ENCODE measurements at regions not wholly inside any gene's neighbourhood (a gene's known extent, or its start where the extent isn't known, plus 50 kb on each side); places are given as distances from the start of the nearest gene placed in this dataset.

DNA sequence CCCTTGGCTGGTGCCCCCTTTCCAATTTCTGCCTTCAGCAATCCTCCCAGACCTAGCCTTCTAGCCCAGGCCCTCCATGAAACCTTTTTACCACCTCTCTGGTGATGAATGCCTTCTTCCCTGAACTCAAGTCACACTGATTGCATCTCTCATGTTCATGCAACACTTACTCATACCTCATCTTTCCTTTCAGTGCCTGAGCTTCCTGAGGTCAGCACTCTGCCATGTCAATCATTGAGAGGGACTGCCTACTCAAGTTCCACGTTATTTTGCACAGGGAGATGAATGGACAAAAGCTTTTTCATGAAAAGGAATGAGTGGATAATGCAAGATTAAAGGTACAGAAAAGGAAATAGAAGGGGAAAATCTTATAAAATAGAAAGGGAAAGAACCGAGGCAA is 60.1 kb upstream of the PLEKHG1 start:
- DNase-seq (no peak), ATAC-seq (no peak)
- Histone ChIP-seq H3K4me1 (ENCODE audit: low read depth) (no peaks in the 10 kb centered on the region), H3K9me3 (no peaks in the 10 kb centered on the region), H3K4me3 (no peak overlapping the region), H3K36me3 (ENCODE audit: low read depth) (no peaks in the 10 kb centered on the region)
- intact Hi-C loops (cut with DNase I, micrococcal nuclease) = no loop called here
- TF ChIP-seq, protein P1, sequence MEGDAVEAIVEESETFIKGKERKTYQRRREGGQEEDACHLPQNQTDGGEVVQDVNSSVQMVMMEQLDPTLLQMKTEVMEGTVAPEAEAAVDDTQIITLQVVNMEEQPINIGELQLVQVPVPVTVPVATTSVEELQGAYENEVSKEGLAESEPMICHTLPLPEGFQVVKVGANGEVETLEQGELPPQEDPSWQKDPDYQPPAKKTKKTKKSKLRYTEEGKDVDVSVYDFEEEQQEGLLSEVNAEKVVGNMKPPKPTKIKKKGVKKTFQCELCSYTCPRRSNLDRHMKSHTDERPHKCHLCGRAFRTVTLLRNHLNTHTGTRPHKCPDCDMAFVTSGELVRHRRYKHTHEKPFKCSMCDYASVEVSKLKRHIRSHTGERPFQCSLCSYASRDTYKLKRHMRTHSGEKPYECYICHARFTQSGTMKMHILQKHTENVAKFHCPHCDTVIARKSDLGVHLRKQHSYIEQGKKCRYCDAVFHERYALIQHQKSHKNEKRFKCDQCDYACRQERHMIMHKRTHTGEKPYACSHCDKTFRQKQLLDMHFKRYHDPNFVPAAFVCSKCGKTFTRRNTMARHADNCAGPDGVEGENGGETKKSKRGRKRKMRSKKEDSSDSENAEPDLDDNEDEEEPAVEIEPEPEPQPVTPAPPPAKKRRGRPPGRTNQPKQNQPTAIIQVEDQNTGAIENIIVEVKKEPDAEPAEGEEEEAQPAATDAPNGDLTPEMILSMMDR (IDR thresholded peaks at IDR 0.05) = no peak

DNA sequence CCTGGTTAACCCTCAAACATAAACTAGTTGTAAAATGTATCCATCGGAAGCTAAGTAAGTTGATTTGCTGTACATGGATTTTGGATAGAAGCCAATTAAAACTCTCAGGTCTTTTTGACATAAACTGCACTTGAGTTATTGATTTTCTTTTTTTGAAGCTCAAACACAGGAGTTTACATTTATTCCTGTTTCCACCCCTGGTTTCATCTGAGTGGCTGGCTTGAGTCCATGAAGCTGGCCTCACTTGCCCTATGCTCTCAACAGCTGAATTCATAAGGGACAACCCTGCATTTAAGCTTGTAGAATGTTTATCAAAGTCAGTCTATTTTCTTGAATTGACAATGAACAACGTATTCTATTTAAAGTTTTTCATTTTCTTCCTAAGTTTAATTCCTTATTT is 58.1 kb upstream of the PLEKHG1 start:
- no peak for ATAC-seq
- Histone ChIP-seq H3K36me3 (ENCODE audit: low read depth) (no peaks in the 10 kb centered on the region), H3K4me3 (no peak overlapping the region), H3K4me1 (ENCODE audit: low read depth) (no peaks in the 10 kb centered on the region), H3K9me3 (no peaks in the 10 kb centered on the region)
- intact Hi-C loops (cut with DNase I, micrococcal nuclease) = no loop called here
- no peak for DNase-seq
- TF ChIP-seq, protein P1 (IDR thresholded peaks at IDR 0.05) = no peak

DNA sequence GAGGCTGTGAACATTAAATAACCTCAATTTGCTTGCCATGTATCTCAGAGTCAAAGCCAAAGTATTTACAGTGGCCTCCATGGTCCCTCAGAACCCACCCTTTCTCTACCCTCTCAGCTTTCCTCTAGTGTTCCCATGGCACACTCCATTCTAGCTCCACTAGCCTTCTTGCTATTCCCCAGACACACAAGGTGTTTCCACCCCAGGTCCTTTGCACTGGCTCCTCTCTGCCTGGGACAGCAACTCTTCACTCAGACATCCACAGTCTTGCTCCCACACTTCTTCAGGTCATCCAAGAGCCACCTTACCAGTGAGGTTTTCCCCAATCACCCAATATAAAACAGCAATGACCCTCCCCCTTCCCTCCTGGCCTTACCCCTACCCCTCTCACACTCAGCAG is 56.5 kb upstream of the PLEKHG1 start:
- no peak overlapping the region for H3K4me3 ChIP-seq
- intact Hi-C loops (cut with DNase I, micrococcal nuclease) = no loop called here
- no peaks in the 10 kb centered on the region for H3K4me1 ChIP-seq (ENCODE audit: low read depth)
- no peaks in the 10 kb centered on the region for H3K9me3 ChIP-seq
- DNase-seq (no peak), ATAC-seq (no peak)
- TF ChIP-seq, protein P1 (IDR thresholded peaks at IDR 0.05) = no peak
- no peaks in the 10 kb centered on the region for H3K36me3 ChIP-seq (ENCODE audit: low read depth)

DNA sequence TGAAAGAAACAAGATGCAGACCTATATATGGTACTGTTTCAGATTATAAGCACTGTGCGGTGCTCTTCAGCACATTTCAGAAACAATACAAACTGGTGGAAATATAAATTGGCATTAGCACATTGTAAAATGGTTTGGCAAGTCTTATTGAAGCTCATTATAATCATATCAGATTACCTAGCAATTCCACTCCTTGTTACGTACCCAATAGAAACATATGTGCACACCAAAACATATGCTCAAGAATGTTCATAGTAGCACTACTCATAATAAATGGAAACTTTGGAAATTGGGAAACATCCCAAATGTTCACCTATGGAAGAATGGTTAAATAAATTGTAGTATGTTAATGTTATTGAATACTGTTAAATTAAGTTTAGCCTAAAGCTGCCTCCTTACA is 54.9 kb upstream of the PLEKHG1 start:
- Histone ChIP-seq H3K36me3 (ENCODE audit: low read depth) (no peaks in the 10 kb centered on the region), H3K4me1 (ENCODE audit: low read depth) (no peaks in the 10 kb centered on the region), H3K4me3 (no peak overlapping the region), H3K9me3 (no peaks in the 10 kb centered on the region)
- ATAC-seq = no peak
- intact Hi-C loops (cut with DNase I, micrococcal nuclease) = no loop called here
- TF ChIP-seq, protein P1 (IDR thresholded peaks at IDR 0.05) = no peak
- DNase-seq = no peak

DNA sequence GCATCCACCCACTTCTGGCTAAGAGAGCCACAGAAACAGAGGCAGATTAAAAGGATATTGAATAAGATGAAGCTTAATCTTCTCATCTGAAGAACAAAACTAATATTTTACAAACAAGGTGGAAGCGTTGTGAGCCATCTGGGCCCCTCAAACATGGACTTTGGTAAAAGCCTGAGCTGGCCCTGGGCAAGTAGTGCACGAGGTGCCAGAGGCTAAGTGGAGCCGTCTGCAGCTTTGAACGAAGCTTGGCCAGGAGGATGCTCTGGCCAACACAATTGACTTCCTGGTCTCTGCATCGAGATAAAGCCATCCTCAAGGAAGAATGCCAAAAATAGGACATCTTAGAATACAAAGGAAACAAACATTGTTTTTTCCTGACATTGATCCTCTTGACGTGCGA is 53.2 kb upstream of the PLEKHG1 start:
- TF ChIP-seq, protein P1 (IDR thresholded peaks at IDR 0.05) = no peak
- intact Hi-C loops (cut with DNase I, micrococcal nuclease) = no loop called here

DNA sequence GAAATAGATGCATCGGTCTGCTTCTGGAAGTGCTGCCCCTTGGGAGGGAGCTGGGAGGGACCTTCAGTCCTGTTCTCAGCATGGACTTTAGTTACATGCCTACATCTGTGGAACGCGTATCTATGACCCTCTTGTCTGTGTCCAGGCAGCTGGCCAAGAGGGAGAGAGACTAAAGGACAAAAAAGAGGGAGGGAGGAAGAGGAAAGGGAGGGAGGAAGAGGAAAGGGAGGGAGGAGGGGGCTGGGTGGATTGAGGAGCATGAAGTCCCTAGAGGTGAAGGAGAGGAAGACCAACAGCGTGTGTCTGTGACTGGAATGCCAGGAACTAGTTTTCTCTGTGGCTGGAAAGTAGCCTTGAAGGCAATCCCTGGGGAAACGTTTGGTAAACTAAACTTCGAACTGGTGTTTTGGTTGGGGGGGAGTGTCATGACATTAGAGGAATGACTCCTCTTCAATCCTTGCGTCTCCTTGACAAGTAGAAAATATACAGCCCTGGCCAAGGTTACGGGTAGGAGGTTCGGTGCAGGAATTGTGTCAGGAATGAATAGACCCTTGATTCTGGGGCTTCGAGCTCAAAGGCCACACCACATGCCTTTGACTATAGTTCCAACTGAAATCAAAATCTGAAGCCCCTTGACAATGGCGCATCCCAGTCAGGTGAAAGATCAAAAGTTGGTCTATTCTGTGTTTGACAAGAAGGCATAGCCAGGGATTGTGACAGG is 52.0 kb upstream of the PLEKHG1 start:
- Histone ChIP-seq H3K4me1 (ENCODE audit: low read depth) (no peaks in the 10 kb centered on the region), H3K9me3 (no peaks in the 10 kb centered on the region), H3K36me3 (ENCODE audit: low read depth) (no peaks in the 10 kb centered on the region), H3K4me3 (no peak overlapping the region)
- no peak for ATAC-seq
- DNase-seq = no peak
- intact Hi-C loops (cut with DNase I, micrococcal nuclease) = no loop called here
- TF ChIP-seq, protein P1 (IDR thresholded peaks at IDR 0.05) = no peak

More for the DNA sequence above, 53.2 kb upstream of the PLEKHG1 start:
- H3K36me3 ChIP-seq (ENCODE audit: low read depth) = no peaks in the 10 kb centered on the region
- no peak for DNase-seq
- H3K4me1 ChIP-seq (ENCODE audit: low read depth) = no peaks in the 10 kb centered on the region
- H3K9me3 ChIP-seq = no peaks in the 10 kb centered on the region
- ATAC-seq = no peak
- H3K4me3 ChIP-seq = no peak overlapping the region

All from mucosa of descending colon (tissue), 3 donors.